ENCODE measurements at regions not wholly inside any gene's neighbourhood (a gene's known extent, or its start where the extent isn't known, plus 50 kb on each side); places are given as distances from the start of the nearest gene placed in this dataset.

DNA sequence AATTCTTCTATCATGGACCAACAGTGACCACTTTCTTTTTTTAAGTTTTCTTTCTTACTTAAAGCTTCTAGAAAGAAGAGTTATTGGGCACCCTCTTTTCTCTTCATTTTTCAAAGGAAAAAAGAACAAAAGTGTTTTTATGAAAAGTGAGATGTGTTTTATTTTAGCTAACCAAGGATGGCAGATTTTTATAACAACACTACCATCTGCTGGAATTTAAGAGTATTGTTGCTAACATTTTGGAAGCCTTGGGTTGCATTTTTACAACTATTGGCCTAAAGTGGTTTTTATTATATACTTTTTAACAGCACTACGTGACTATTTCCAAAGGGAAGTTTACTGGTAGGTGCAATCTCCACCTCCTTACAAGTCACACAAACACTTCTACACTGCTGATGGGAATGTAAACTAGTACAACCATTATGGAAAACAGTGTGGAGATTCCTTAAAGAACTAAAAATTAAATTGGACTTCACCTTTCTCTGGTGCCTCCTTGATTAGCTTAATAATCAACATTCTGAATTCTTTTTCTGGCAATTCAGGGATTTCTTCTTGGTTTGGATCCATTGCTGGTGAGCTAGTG, 237.7 kb upstream of the AGTR1 start:
- Histone ChIP-seq H3K36me3 (ENCODE audit: low read depth, missing control alignments) (no peaks in the 10 kb centered on the region), H3K27ac (no peak overlapping the region), H3K9me3 (no peaks in the 10 kb centered on the region), H3K27me3 (no peaks in the 10 kb centered on the region), H3K4me3 (no peak overlapping the region), H3K4me1 (no peaks in the 10 kb centered on the region)
- no peak for TF ChIP-seq POLR2A (IDR thresholded peaks at IDR 0.05)
- TF ChIP-seq, protein P1, sequence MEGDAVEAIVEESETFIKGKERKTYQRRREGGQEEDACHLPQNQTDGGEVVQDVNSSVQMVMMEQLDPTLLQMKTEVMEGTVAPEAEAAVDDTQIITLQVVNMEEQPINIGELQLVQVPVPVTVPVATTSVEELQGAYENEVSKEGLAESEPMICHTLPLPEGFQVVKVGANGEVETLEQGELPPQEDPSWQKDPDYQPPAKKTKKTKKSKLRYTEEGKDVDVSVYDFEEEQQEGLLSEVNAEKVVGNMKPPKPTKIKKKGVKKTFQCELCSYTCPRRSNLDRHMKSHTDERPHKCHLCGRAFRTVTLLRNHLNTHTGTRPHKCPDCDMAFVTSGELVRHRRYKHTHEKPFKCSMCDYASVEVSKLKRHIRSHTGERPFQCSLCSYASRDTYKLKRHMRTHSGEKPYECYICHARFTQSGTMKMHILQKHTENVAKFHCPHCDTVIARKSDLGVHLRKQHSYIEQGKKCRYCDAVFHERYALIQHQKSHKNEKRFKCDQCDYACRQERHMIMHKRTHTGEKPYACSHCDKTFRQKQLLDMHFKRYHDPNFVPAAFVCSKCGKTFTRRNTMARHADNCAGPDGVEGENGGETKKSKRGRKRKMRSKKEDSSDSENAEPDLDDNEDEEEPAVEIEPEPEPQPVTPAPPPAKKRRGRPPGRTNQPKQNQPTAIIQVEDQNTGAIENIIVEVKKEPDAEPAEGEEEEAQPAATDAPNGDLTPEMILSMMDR (IDR thresholded peaks at IDR 0.05): peak in 2 of 3 experiments; percentile 25 to 39
- 88 to 94% methylated on average over 1 of the region's 1 CpG for WGBS, 2 donors
- DNase-seq: no peak
- intact Hi-C loops (cut with DNase I; ENCODE audit: low total_unique reads): loop anchor here (5.0 kb wide), 1 partner anchor 87 kb away; no protein-coding TSS in a partner anchor

DNA sequence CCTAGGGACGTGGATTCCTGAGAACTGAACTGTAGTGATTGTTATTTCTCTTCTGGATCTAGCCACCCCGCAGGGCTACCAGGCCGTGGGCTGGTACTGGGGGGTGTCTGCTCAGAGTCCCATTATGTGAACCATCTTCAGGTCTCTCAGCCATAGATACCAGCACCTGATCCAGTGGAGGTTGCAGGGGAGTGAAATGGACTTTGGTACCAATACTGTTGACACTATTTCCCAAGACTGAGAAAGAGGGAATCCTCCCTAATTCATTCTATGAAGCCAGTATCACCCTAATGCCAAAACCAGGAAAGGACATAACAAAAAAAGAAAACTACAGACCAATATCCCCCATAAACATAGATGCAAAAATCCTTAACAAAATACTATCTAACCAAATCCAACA, 237.0 kb upstream of the AGTR1 start:
- H3K27ac ChIP-seq: no peak overlapping the region
- H3K36me3 ChIP-seq (ENCODE audit: low read depth, missing control alignments): no peaks in the 10 kb centered on the region
- no peaks in the 10 kb centered on the region for H3K27me3 ChIP-seq
- 93 to 100% methylated on average over 3 of the region's 3 CpGs for WGBS, 2 donors
- no peak for TF ChIP-seq POLR2A (IDR thresholded peaks at IDR 0.05)
- TF ChIP-seq, protein P1 (IDR thresholded peaks at IDR 0.05): no peak
- no peak overlapping the region for H3K4me3 ChIP-seq
- H3K4me1 ChIP-seq: no peaks in the 10 kb centered on the region
- no peaks in the 10 kb centered on the region for H3K9me3 ChIP-seq
- no peak for DNase-seq
- intact Hi-C loops (cut with DNase I; ENCODE audit: low total_unique reads): loop anchor here (5.0 kb wide), 1 partner anchor 87 kb away; no protein-coding TSS in a partner anchor

DNA sequence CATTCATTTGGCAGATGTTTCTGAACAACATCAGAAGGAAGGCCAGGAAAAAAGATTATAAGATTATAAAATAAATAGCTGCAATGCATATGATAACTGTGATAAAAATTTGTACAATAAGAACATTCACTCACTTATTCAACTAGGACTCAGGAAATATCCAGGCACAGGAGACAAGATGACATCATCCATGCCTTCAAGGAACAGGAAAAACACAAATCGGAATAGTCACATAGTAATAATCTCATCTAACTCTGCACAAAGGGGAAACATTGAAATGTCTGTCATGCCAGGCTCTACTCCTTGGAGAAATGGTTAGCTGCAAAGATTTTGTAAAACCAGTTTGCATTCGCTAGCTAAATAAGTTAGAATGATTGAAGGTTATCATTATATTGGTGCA, 233.5 kb upstream of the AGTR1 start:
- Histone ChIP-seq H3K9me3 (no peaks in the 10 kb centered on the region), H3K4me3 (no peak overlapping the region), H3K27ac (no peak overlapping the region), H3K4me1 (no peaks in the 10 kb centered on the region), H3K36me3 (ENCODE audit: low read depth, missing control alignments) (no peaks in the 10 kb centered on the region), H3K27me3 (no peaks in the 10 kb centered on the region)
- DNase-seq: no peak
- WGBS, 2 donors: 65 to 72% methylated on average over 2 of the region's 2 CpGs
- intact Hi-C loops (cut with DNase I; ENCODE audit: low total_unique reads): loop anchor here (5.0 kb wide), 1 partner anchor 83 kb away; no protein-coding TSS in a partner anchor
- TF ChIP-seq, protein P1 (IDR thresholded peaks at IDR 0.05): no peak
- no peak for TF ChIP-seq POLR2A (IDR thresholded peaks at IDR 0.05)

- TF ChIP-seq, protein P1 (IDR thresholded peaks at IDR 0.05): no peak
- no peak for TF ChIP-seq POLR2A (IDR thresholded peaks at IDR 0.05)
- 84 to 91% methylated on average over 2 of the region's 2 CpGs for whole genome bisulfite sequencing, 2 donors
- Histone ChIP-seq H3K4me1 (no peaks in the 10 kb centered on the region), H3K9me3 (no peaks in the 10 kb centered on the region), H3K27ac (no peak overlapping the region), H3K36me3 (ENCODE audit: low read depth, missing control alignments) (no peaks in the 10 kb centered on the region), H3K4me3 (no peak overlapping the region), H3K27me3 (no peaks in the 10 kb centered on the region)
- intact Hi-C loops (cut with DNase I; ENCODE audit: low total_unique reads): no loop called here
- DNase-seq: no peak
Observed at GRCh38 chr3:148466143-148466542, 231.6 kb upstream of the AGTR1 start.
